ENCODE measurements at regions not wholly inside any gene's neighbourhood (a gene's known extent, or its start where the extent isn't known, plus 50 kb on each side); places are given as distances from the start of the nearest gene placed in this dataset.

- TF ChIP-seq CTCF (IDR thresholded peaks at IDR 0.05) (no peak), POLR2A (IDR thresholded peaks at IDR 0.05) (no peak)
Observed at GRCh38 chr6:126667728-126668127, 327.8 kb downstream of the CENPW start.
